SK-N-SH treated with all-trans-retinoic acid at 6 μM for 48 hours (cell line): ENCODE measurements at regions not wholly inside any gene's neighbourhood (a gene's known extent, or its start where the extent isn't known, plus 50 kb on each side); places are given as distances from the start of the nearest gene placed in this dataset.
"Not testable (repeated sequence)": the region's sequence is repeated elsewhere in the genome, so short reads cannot be mapped to it uniquely, and the experiment has no call there.

Source experiments
- CSDC2 ChIP-seq: fragments of 250-450 bp; sonication (Bioruptor Pico); IDR thresholded peaks from 2 replicates; pipeline ENCODE4 v1.5.0; 2020; ENCODE audit warnings: mild to moderate bottlenecking, moderate library complexity
- ESRRG ChIP-seq: fragments of 250-450 bp; sonication (Bioruptor Pico); IDR thresholded peaks from 2 replicates; pipeline ENCODE4 v1.6.1; 2021; ENCODE audit warnings: mild to moderate bottlenecking
- RARB ChIP-seq: fragments of 250-450 bp; sonication (Bioruptor Pico); IDR thresholded peaks from 2 replicates; pipeline ENCODE4 v1.8.0; 2021; ENCODE audit warnings: mild to moderate bottlenecking, moderate library complexity
- TOX ChIP-seq: fragments of 250-450 bp; sonication (Bioruptor Pico); IDR thresholded peaks from 2 replicates; pipeline ENCODE4 v1.8.0; 2021; ENCODE audit warnings: mild to moderate bottlenecking, moderate library complexity, borderline replicate concordance
- TSHZ2 ChIP-seq: fragments of 250-450 bp; sonication (Bioruptor Pico); IDR thresholded peaks from 2 replicates; pipeline ENCODE4 v1.5.0; 2020; ENCODE audit warnings: mild to moderate bottlenecking, moderate library complexity
- TF ChIP-seq, protein P1 (sequence below): fragments of 250-450 bp; sonication (Bioruptor Pico); IDR thresholded peaks from 2 replicates; pipeline ENCODE4 v1.8.0; 2021; ENCODE audit warnings: low read depth, mild to moderate bottlenecking, moderate library complexity, borderline replicate concordance

DNA sequence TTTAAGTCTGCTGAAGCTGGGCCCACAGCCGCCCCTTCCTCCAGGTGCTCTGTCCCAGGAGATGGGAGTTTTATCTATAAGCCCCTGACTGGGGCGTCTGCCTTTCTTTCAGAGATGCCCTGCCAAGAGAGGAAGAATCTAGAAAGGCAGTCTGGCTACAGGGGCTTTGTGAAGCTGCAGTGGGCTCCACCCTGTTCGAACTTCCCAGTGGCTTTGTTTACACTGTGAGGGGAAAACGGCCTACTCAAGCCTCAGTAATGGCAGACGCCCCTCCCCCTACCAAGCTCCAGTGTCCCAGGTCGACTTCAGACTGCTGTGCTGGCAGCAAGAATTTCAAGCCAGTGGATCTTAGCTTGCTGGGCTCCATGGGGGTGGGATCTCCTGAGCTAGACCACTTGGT lies 435.3 kb downstream of the RMST start:
- TF ChIP-seq ESRRG, TSHZ2, TOX, CSDC2, RARB (CRISPR knock-in tag): not testable (repeated sequence)
- TF ChIP-seq, protein P1, sequence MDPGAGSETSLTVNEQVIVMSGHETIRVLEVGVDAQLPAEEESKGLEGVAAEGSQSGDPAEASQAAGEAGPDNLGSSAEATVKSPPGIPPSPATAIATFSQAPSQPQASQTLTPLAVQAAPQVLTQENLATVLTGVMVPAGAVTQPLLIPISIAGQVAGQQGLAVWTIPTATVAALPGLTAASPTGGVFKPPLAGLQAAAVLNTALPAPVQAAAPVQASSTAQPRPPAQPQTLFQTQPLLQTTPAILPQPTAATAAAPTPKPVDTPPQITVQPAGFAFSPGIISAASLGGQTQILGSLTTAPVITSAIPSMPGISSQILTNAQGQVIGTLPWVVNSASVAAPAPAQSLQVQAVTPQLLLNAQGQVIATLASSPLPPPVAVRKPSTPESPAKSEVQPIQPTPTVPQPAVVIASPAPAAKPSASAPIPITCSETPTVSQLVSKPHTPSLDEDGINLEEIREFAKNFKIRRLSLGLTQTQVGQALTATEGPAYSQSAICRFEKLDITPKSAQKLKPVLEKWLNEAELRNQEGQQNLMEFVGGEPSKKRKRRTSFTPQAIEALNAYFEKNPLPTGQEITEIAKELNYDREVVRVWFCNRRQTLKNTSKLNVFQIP, result not testable (repeated sequence)
